Panc1 (cell line): ENCODE measurements at regions not wholly inside any gene's neighbourhood (a gene's known extent, or its start where the extent isn't known, plus 50 kb on each side); places are given as distances from the start of the nearest gene placed in this dataset.
"Not testable (repeated sequence)": the region's sequence is repeated elsewhere in the genome, so short reads cannot be mapped to it uniquely, and the experiment has no call there.

ENCODE experiments used
- ATAC-seq: fragments of 200-7000 bp; cut with Tn5 transposase; 2 replicates; pipeline ENCODE4 v1.9.1; 2020; ENCODE audit warnings: mild to moderate bottlenecking, moderate library complexity
- BruUV-seq: library from RNA; stranded (reverse); fragments of 400-500 nt; replicated peaks from 2 replicates; lab custom pipeline; 2021; lab: Mats Ljungman, UMichigan
- CTCF ChIA-PET: fragments of 300-600 bp; sonication (Branson Sonifier 250); formaldehyde crosslinking; loops from one replicate; lab custom pipeline; 2022; ENCODE audit warnings: antibody characterized with exemption; lab: Charles Lee
- POLR2A ChIA-PET: fragments of 300-600 bp; sonication (Branson Sonifier 250); formaldehyde crosslinking; loops from one replicate; lab custom pipeline; 2022; ENCODE audit warnings: antibody characterized with exemption; lab: Charles Lee
- DNase-seq: peaks from one replicate; pipeline ENCODE4 v3.0.0-alpha.2; 2010; ENCODE audit warnings: low read depth, low spot score
- H3K27ac ChIP-seq: 2 replicates; pipeline ENCODE4 v1.5.1; 2011; ENCODE audit warnings: mild to moderate bottlenecking, low read length, inconsistent platforms
- H3K27me3 ChIP-seq: fragments of 200-500 bp; sonication (Bioruptor generic); 2 replicates; pipeline ENCODE4 v1.6.0; 2014; ENCODE audit warnings: low read length, inconsistent platforms; ENCODE audit not compliant: control insufficient read depth, insufficient read depth
- H3K36me3 ChIP-seq: fragments of 200-500 bp; sonication (Bioruptor generic); 2 replicates; pipeline ENCODE4 v1.5.1; 2014; ENCODE audit warnings: inconsistent platforms, mild to moderate bottlenecking, low read length, moderate library complexity; ENCODE audit not compliant: control insufficient read depth, insufficient read depth
- H3K4me1 ChIP-seq: 2 replicates; pipeline ENCODE4 v1.5.1; 2011; ENCODE audit warnings: inconsistent platforms, mild to moderate bottlenecking, low read length, moderate library complexity; ENCODE audit not compliant: control insufficient read depth, insufficient read depth
- H3K4me3 ChIP-seq, 2 experiments: 2 replicates each; pipeline ENCODE4 v1.5.1; 2011 to 2012; ENCODE audit warnings: low read depth in 2 of 2, low read length in 2 of 2, mild to moderate bottlenecking in 2 of 2, inconsistent platforms in 1 of 2, moderate library complexity in 1 of 2
- H3K9me3 ChIP-seq: fragments of 200-500 bp; sonication (Bioruptor generic); 2 replicates; pipeline ENCODE4 v1.5.1; 2014; ENCODE audit warnings: low read depth, mild to moderate bottlenecking, inconsistent platforms, low read length, moderate library complexity; ENCODE audit not compliant: control insufficient read depth, insufficient read depth
- CTCF ChIP-seq: fragments of 450-650 bp; IDR thresholded peaks from 2 replicates; pipeline ENCODE4 v1.5.1; 2017; ENCODE audit warnings: mild to moderate bottlenecking
- POLR2AphosphoS5 ChIP-seq: IDR thresholded peaks from 2 replicates; pipeline ENCODE4 v1.6.1; 2012; ENCODE audit warnings: mild to moderate bottlenecking, low read depth, low read length, moderate library complexity
- REST ChIP-seq, 2 experiments: IDR thresholded peaks; 2 replicates each; pipeline ENCODE4 v1.6.1; 2011 to 2012; ENCODE audit warnings: low read depth in 2 of 2, control low read depth in 1 of 2, low read length in 1 of 2, mild to moderate bottlenecking in 1 of 2, moderate library complexity in 1 of 2; ENCODE audit not compliant: insufficient read depth in 1 of 2
- SIN3A ChIP-seq: IDR thresholded peaks from 2 replicates; pipeline ENCODE4 v1.6.1; 2012; ENCODE audit warnings: low read depth, mild to moderate bottlenecking, low read length, moderate library complexity, borderline replicate concordance; ENCODE audit not compliant: insufficient read depth
- TCF7L2 ChIP-seq: IDR thresholded peaks from 2 replicates; pipeline ENCODE4 v1.6.1; 2011; ENCODE audit warnings: mild to moderate bottlenecking, low read depth, low read length, inconsistent platforms
- in situ Hi-C: cut with HindIII; loops from 2 replicates; pipeline ENCODE4 v1.10.0; 2016; ENCODE audit warnings: low sequenced_read_pairs, low pct_unique_long_range_greater_than_20kb
- intact Hi-C: fragments of 100-400 bp; cut with micrococcal nuclease; formaldehyde crosslinking; loops from one replicate; pipeline ENCODE4 v1.10.0; 2022; ENCODE audit not compliant: unreplicated experiment

GRCh38 chr10:33913194-33913593 lies 578.7 kb upstream of the NRP1 start:
- intact Hi-C loops = no loop called here
- H3K4me3 ChIP-seq = no peak overlapping the region

GRCh38 chr10:33909476-33909875 lies 575.0 kb upstream of the NRP1 start:
- H3K4me1 ChIP-seq, H3K36me3 ChIP-seq, DNase-seq, H3K27ac ChIP-seq, intact Hi-C loops, POLR2A ChIA-PET, in situ Hi-C loops, ATAC-seq, H3K4me3 ChIP-seq, H3K27me3 ChIP-seq, CTCF ChIA-PET, H3K9me3 ChIP-seq, BruUV-seq: not testable (repeated sequence)

More at GRCh38 chr10:33913194-33913593, 578.7 kb upstream of the NRP1 start:
- in situ Hi-C loops = no loop called here
- Histone ChIP-seq H3K4me1 (no peaks in the 10 kb centered on the region), H3K27ac (no peak overlapping the region), H3K36me3 (no peaks in the 10 kb centered on the region), H3K27me3 (no peaks in the 10 kb centered on the region), H3K9me3 (no peaks in the 10 kb centered on the region)
- CTCF ChIA-PET = no interaction called here
- TF ChIP-seq TCF7L2 = no peak
- TF ChIP-seq REST (IDR thresholded peaks at IDR 0.05; ENCODE audit: insufficient read depth in 1 of 2, low read depth in 2 of 2, low read length in 1 of 2) = no peak
- TF ChIP-seq CTCF = no peak
- no peak for TF ChIP-seq POLR2AphosphoS5
- no peak for TF ChIP-seq SIN3A
- ATAC-seq (no peak), DNase-seq (no peak)
- POLR2A ChIA-PET = no interaction called here
- no TSS peak for BruUV-seq

DNA sequence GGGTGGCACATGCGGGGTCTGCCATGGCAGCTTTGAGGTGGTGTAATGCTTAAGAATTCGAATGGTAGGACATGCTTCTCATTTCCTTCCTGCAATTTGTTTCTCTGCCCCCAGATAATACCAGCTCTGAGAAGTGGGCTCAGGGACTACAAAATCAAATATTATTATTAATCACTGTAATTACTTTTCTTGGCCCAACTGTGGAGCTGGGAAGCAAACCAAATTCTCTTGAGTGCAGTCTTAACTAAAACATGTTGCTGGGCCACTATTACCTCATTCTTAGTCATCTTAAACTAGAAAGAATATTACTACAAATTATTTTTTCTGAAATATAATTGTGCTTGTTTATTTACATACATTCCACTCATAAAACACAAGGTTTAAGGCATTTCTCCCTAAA lies 566.7 kb upstream of the NRP1 start:
- no TSS peak for BruUV-seq
- H3K27ac ChIP-seq = no peak overlapping the region
- H3K4me3 ChIP-seq = no peak overlapping the region
- CTCF ChIA-PET = no interaction called here
- TF ChIP-seq TCF7L2 (no peak), CTCF (no peak), SIN3A (no peak), POLR2AphosphoS5 (no peak), REST (IDR thresholded peaks at IDR 0.05; ENCODE audit: insufficient read depth in 1 of 2, low read depth in 2 of 2, low read length in 1 of 2) (no peak)
- no peaks in the 10 kb centered on the region for H3K27me3 ChIP-seq
- H3K36me3 ChIP-seq = no peaks in the 10 kb centered on the region
- H3K9me3 ChIP-seq = no peaks in the 10 kb centered on the region
- in situ Hi-C loops (no loop called here), intact Hi-C loops (no loop called here)
- POLR2A ChIA-PET = no interaction called here
- DNase-seq = no peak
- no peak for ATAC-seq
- H3K4me1 ChIP-seq = no peaks in the 10 kb centered on the region
